Gastrocnemius medialis (tissue), 4 donors: ENCODE measurements at regions not wholly inside any gene's neighbourhood (a gene's known extent, or its start where the extent isn't known, plus 50 kb on each side); places are given as distances from the start of the nearest gene placed in this dataset.

Experiments
- ATAC-seq, 2 donors: fragments of 150-250 bp; one replicate each; pipeline ENCODE4 v1.9.1; 2016
- DNase-seq, 2 donors: peaks; one replicate each; pipeline ENCODE4 v3.0.0-alpha.2; 2019
- H3K27ac ChIP-seq, 4 donors: fragments of 200-600 bp; sonication (generic); 1 replicate in 1 of 4; 2 replicates in 3 of 4; pipeline ENCODE4 v1.5.1; 2016 to 2018; ENCODE audit warnings: mild to moderate bottlenecking in 2 of 4, moderate library complexity in 1 of 4
- H3K27me3 ChIP-seq, 3 donors: fragments of 200-600 bp; sonication (generic) in 2 of 3; 1 replicate in 1 of 3; 2 replicates in 2 of 3; pipeline versions ENCODE4 v1.5.1 to v1.6.0; 2016 to 2019; ENCODE audit warnings: mild to moderate bottlenecking in 1 of 3, moderate library complexity in 1 of 3
- H3K36me3 ChIP-seq, 2 donors: fragments of 200-600 bp; sonication (generic) in 1 of 2; one replicate each; pipeline ENCODE4 v1.5.1; 2017 to 2018
- H3K4me1 ChIP-seq, 2 donors: fragments of 200-600 bp; sonication (generic) in 1 of 2; one replicate each; pipeline ENCODE4 v1.5.1; 2016 to 2017; ENCODE audit warnings: mild to moderate bottlenecking in 2 of 2
- H3K4me3 ChIP-seq, 4 donors: fragments of 200-600 bp; sonication (generic) in 3 of 4; 1 replicate in 1 of 4; 2 replicates in 3 of 4; pipeline ENCODE4 v1.5.1; 2016 to 2019; ENCODE audit warnings: mild to moderate bottlenecking in 2 of 4
- H3K9me3 ChIP-seq, 3 donors: fragments of 200-600 bp; sonication (generic) in 2 of 3; 1 replicate in 1 of 3; 2 replicates in 2 of 3; pipeline ENCODE4 v1.5.1; 2016 to 2019
- CTCF ChIP-seq, 5 experiments: fragments of 450-650 bp in 3 of 5; fragments of 200-600 bp in 2 of 5; sonication (generic) in 2 of 5; IDR thresholded peaks in 4 of 5; conservative IDR thresholded peaks in 1 of 5; 1 replicate in 4 of 5; 2 replicates in 1 of 5; pipeline ENCODE4 v1.5.1; 2016 to 2019; ENCODE audit warnings: antibody characterized with exemption in 5 of 5, mild to moderate bottlenecking in 3 of 5, moderate library complexity in 3 of 5
- POLR2A ChIP-seq, 2 donors: fragments of 450-650 bp; IDR thresholded peaks; one replicate each; pipeline ENCODE4 v1.6.1; 2017; ENCODE audit warnings: antibody characterized with exemption in 2 of 2, mild to moderate bottlenecking in 2 of 2, moderate library complexity in 2 of 2
- in situ Hi-C, 4 donors: fragments of 200-750 bp; cut with MboI; loops; one replicate each; pipeline versions ENCODE4 v1.15.0 to v1.8.0; 2017; ENCODE audit warnings: low sequenced_read_pairs in 4 of 4
- intact Hi-C: fragments of 100-400 bp; cut with DNase I; formaldehyde crosslinking; loops from one replicate; pipeline ENCODE4 v1.15.1; 2023; ENCODE audit warnings: low total_unique reads

- TF ChIP-seq POLR2A (IDR thresholded peaks at IDR 0.05) (no peak), CTCF (IDR thresholded peaks at IDR 0.05 in 4 of 5, conservative IDR thresholded peaks at IDR 0.05 in 1 of 5) (no peak)
- no peak for DNase-seq
- intact Hi-C loops (loop anchor here (5.0 kb wide), 1 partner anchor 76 kb away; no protein-coding TSS in a partner anchor), in situ Hi-C loops (no loop called here)
- no peaks in the 10 kb centered on the region for H3K36me3 ChIP-seq
- H3K9me3 ChIP-seq = no peaks in the 10 kb centered on the region
- H3K4me1 ChIP-seq = no peaks in the 10 kb centered on the region
- peaks cover 0 to 6% (median 3%) of the 10 kb centered on the region in 3 donors for H3K27me3 ChIP-seq
- H3K4me3 ChIP-seq = no peak overlapping the region
- no peak for ATAC-seq
- H3K27ac ChIP-seq = no peak overlapping the region
Measured at GRCh38 chr15:69653306-69653705, 200.7 kb downstream of the RPLP1 start.

GRCh38 chr15:69653846-69654245 is 201.2 kb downstream of the RPLP1 start:
- no peak for ATAC-seq
- intact Hi-C loops = loop anchor here (5.0 kb wide), 1 partner anchor 77 kb away; no protein-coding TSS in a partner anchor

GRCh38 chr15:69656271-69657030 is 203.8 kb downstream of the RPLP1 start:
- intact Hi-C loops = no loop called here
- Histone ChIP-seq H3K27ac (no peak overlapping the region), H3K4me1 (no peaks in the 10 kb centered on the region), H3K9me3 (no peaks in the 10 kb centered on the region), H3K36me3 (no peaks in the 10 kb centered on the region), H3K4me3 (no peak overlapping the region), H3K27me3 (peaks cover 0 to 3% (median 0%) of the 10 kb centered on the region in 3 donors)
- DNase-seq = no peak
- in situ Hi-C loops = no loop called here
- no peak for TF ChIP-seq CTCF (IDR thresholded peaks at IDR 0.05 in 4 of 5, conservative IDR thresholded peaks at IDR 0.05 in 1 of 5)
- no peak for TF ChIP-seq POLR2A (IDR thresholded peaks at IDR 0.05)
- no peak for ATAC-seq

More at GRCh38 chr15:69653846-69654245, 201.2 kb downstream of the RPLP1 start:
- Histone ChIP-seq H3K27me3 (peaks cover 0 to 6% (median 3%) of the 10 kb centered on the region in 3 donors), H3K4me3 (no peak overlapping the region), H3K9me3 (no peaks in the 10 kb centered on the region), H3K4me1 (no peaks in the 10 kb centered on the region), H3K27ac (no peak overlapping the region), H3K36me3 (no peaks in the 10 kb centered on the region)
- no peak for DNase-seq
- TF ChIP-seq CTCF (IDR thresholded peaks at IDR 0.05 in 4 of 5, conservative IDR thresholded peaks at IDR 0.05 in 1 of 5) (no peak), POLR2A (IDR thresholded peaks at IDR 0.05) (no peak)
- in situ Hi-C loops = no loop called here

- H3K36me3 ChIP-seq = no peaks in the 10 kb centered on the region
- no peaks in the 10 kb centered on the region for H3K4me1 ChIP-seq
- in situ Hi-C loops (no loop called here), intact Hi-C loops (no loop called here)
- no peaks in the 10 kb centered on the region for H3K9me3 ChIP-seq
- no peak overlapping the region for H3K4me3 ChIP-seq
- no peak for DNase-seq
- H3K27me3 ChIP-seq = no peaks in the 10 kb centered on the region
- no peak for ATAC-seq
- no peak for TF ChIP-seq CTCF (IDR thresholded peaks at IDR 0.05 in 4 of 5, conservative IDR thresholded peaks at IDR 0.05 in 1 of 5)
- TF ChIP-seq POLR2A (IDR thresholded peaks at IDR 0.05) = no peak
- H3K27ac ChIP-seq = no peak overlapping the region
Measured at GRCh38 chr15:69657626-69658025, 205.0 kb downstream of the RPLP1 start.
